Transverse colon (tissue), 3 donors: ENCODE measurements at regions not wholly inside any gene's neighbourhood (a gene's known extent, or its start where the extent isn't known, plus 50 kb on each side); places are given as distances from the start of the nearest gene placed in this dataset.

Experiments used
- CTCF ChIP-seq, 5 experiments: fragments of 200-600 bp in 3 of 5; fragments of 450-650 bp in 2 of 5; sonication (generic) in 3 of 5; IDR thresholded peaks; 1 replicate in 2 of 5; 2 replicates in 3 of 5; pipeline ENCODE4 v1.5.1; 2016 to 2017; ENCODE audit warnings: antibody characterized with exemption in 5 of 5, inconsistent platforms in 3 of 5, mild to moderate bottlenecking in 2 of 5, moderate library complexity in 1 of 5
- EP300 ChIP-seq: sonication (generic); formaldehyde crosslinking; IDR thresholded peaks from one replicate; pipeline ENCODE4 v1.6.1; 2017; ENCODE audit warnings: antibody characterized with exemption, low read depth
- POLR2A ChIP-seq: fragments of 450-650 bp; IDR thresholded peaks from one replicate; pipeline ENCODE4 v1.6.1; 2016; ENCODE audit warnings: antibody characterized with exemption, mild to moderate bottlenecking, moderate library complexity

DNA sequence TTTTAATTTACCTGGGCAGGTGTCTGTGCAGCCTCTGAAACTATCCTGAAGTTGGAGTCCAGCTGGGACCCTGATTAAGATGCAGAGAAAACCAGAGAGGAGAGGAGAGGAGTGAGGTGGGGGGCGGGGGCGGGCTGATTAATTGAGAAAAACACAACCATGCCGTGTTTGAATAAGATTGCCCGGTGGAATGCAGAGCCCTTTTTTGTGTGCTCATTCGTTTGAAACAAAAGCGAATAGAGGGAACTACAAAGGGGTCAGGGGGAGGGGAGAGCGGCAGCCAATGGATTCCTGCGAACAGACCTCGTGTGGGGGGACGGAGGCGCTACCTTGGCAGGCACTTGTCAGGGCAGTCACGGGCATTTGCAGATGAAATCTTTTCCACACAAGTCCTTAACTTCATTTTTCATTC lies 355.8 kb downstream of the SOX9 start:
- no peak for TF ChIP-seq CTCF (IDR thresholded peaks at IDR 0.05)
- TF ChIP-seq POLR2A: no peak
- no peak for TF ChIP-seq EP300
